DND-41 (cell line): ENCODE measurements at regions not wholly inside any gene's neighbourhood (a gene's known extent, or its start where the extent isn't known, plus 50 kb on each side); places are given as distances from the start of the nearest gene placed in this dataset.

ENCODE experiments used
- EZH2 ChIP-seq: IDR thresholded peaks from 3 replicates; pipeline ENCODE4 v1.6.1; 2012; ENCODE audit warnings: borderline replicate concordance, low read depth, mild to moderate bottlenecking, moderate library complexity, low read length, inconsistent platforms; ENCODE audit not compliant: severe bottlenecking
- TF ChIP-seq, protein P1 (sequence below): IDR thresholded peaks from 2 replicates; pipeline ENCODE4 v1.5.1; 2012; ENCODE audit warnings: borderline replicate concordance, low read length, moderate library complexity, mild to moderate bottlenecking; ENCODE audit not compliant: poor library complexity, severe bottlenecking; ENCODE audit errors: extremely low read depth

GRCh38 chr16:59424714-59425273 lies 690.7 kb upstream of the GOT2 start:
- TF ChIP-seq EZH2, result no peak
- TF ChIP-seq, protein P1, sequence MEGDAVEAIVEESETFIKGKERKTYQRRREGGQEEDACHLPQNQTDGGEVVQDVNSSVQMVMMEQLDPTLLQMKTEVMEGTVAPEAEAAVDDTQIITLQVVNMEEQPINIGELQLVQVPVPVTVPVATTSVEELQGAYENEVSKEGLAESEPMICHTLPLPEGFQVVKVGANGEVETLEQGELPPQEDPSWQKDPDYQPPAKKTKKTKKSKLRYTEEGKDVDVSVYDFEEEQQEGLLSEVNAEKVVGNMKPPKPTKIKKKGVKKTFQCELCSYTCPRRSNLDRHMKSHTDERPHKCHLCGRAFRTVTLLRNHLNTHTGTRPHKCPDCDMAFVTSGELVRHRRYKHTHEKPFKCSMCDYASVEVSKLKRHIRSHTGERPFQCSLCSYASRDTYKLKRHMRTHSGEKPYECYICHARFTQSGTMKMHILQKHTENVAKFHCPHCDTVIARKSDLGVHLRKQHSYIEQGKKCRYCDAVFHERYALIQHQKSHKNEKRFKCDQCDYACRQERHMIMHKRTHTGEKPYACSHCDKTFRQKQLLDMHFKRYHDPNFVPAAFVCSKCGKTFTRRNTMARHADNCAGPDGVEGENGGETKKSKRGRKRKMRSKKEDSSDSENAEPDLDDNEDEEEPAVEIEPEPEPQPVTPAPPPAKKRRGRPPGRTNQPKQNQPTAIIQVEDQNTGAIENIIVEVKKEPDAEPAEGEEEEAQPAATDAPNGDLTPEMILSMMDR, result no peak
